ENCODE measurements at regions not wholly inside any gene's neighbourhood (a gene's known extent, or its start where the extent isn't known, plus 50 kb on each side); places are given as distances from the start of the nearest gene placed in this dataset.

DNA sequence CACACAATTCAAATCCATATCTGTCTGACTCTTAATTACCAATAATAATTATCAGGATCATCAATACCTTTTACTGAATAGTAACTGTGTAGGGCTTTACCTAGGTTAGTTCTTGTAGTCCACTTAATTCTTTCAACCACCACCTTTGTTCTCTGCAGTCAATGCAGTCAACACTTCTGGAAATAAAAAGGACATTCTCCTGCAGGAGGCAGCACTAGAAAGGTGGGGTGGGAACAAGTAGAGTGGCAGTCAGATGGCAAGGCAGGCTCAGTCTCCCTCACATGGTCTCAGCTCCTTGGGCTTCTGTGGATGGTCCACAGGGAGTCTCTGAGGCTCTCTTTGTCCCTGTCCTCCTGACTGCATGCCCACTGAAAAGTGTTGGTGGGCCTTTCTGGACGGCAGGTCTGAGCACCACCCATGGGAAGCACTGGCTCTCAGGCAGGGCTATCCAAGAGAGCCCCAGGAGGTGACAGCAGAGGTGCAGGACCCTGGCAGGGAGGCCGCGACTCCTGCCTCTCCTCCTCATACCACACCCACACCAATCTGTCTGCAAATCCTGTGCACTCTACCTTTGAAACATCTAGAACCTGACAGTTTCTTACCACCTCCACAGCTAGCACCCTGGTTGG lies 237.3 kb downstream of the FOXD2 start:
- TF ChIP-seq, protein P1, sequence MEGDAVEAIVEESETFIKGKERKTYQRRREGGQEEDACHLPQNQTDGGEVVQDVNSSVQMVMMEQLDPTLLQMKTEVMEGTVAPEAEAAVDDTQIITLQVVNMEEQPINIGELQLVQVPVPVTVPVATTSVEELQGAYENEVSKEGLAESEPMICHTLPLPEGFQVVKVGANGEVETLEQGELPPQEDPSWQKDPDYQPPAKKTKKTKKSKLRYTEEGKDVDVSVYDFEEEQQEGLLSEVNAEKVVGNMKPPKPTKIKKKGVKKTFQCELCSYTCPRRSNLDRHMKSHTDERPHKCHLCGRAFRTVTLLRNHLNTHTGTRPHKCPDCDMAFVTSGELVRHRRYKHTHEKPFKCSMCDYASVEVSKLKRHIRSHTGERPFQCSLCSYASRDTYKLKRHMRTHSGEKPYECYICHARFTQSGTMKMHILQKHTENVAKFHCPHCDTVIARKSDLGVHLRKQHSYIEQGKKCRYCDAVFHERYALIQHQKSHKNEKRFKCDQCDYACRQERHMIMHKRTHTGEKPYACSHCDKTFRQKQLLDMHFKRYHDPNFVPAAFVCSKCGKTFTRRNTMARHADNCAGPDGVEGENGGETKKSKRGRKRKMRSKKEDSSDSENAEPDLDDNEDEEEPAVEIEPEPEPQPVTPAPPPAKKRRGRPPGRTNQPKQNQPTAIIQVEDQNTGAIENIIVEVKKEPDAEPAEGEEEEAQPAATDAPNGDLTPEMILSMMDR (IDR thresholded peaks at IDR 0.05), result no peak
- TF ChIP-seq POLR2A (IDR thresholded peaks at IDR 0.05), result no peak
